Upper lobe of left lung (tissue), 6 donors: ENCODE measurements at regions not wholly inside any gene's neighbourhood (a gene's known extent, or its start where the extent isn't known, plus 50 kb on each side); places are given as distances from the start of the nearest gene placed in this dataset.

Experiments
- ATAC-seq, 2 donors: fragments of 200-7000 bp; cut with Tn5 transposase; one replicate each; pipeline ENCODE4 v1.9.1; 2022; ENCODE audit warnings: mild to moderate bottlenecking in 2 of 2, moderate library complexity in 2 of 2; ENCODE audit not compliant: low FRiP score in 2 of 2
- DNase-seq, 2 donors: peaks; one replicate each; pipeline ENCODE4 v3.0.0-alpha.2; 2019 to 2020
- H3K27ac ChIP-seq, 4 donors: fragments of 200-600 bp; sonication (generic); one replicate each; pipeline ENCODE4 v1.5.1; 2016 to 2019
- H3K27me3 ChIP-seq, 4 donors: fragments of 200-600 bp; sonication (generic); one replicate each; pipeline ENCODE4 v1.5.1; 2017 to 2019
- H3K36me3 ChIP-seq, 4 donors: fragments of 200-600 bp; sonication (generic); one replicate each; pipeline ENCODE4 v1.5.1; 2016 to 2019
- H3K4me1 ChIP-seq, 4 donors: fragments of 200-600 bp; sonication (generic); one replicate each; pipeline ENCODE4 v1.5.1; 2018 to 2019
- H3K4me3 ChIP-seq, 4 donors: fragments of 200-600 bp; sonication (generic); one replicate each; pipeline ENCODE4 v1.5.1; 2017 to 2019; ENCODE audit warnings: mild to moderate bottlenecking in 2 of 4, moderate library complexity in 1 of 4
- H3K9me3 ChIP-seq, 4 donors: fragments of 200-600 bp; sonication (generic); one replicate each; pipeline ENCODE4 v1.5.1; 2018 to 2019
- EP300 ChIP-seq, 4 donors: sonication (generic); formaldehyde crosslinking; IDR thresholded peaks; one replicate each; pipeline ENCODE4 v1.5.1; 2017; ENCODE audit warnings: antibody characterized with exemption in 4 of 4, control low read depth in 2 of 4
- POLR2A ChIP-seq, 4 donors: fragments of 450-650 bp; IDR thresholded peaks; one replicate each; pipeline ENCODE4 v1.5.1; 2016 to 2017; ENCODE audit warnings: antibody characterized with exemption in 4 of 4, mild to moderate bottlenecking in 2 of 4
- POLR2AphosphoS5 ChIP-seq, 2 donors: sonication (generic); formaldehyde crosslinking; IDR thresholded peaks; one replicate each; pipeline ENCODE4 v1.5.1; 2017; ENCODE audit warnings: antibody characterized with exemption in 2 of 2
- WGBS, 2 donors: methylation state at CpG; one replicate each; pipeline ENCODE4 v1.1.5; 2017 to 2018; 5-methylcytosine and 5-hydroxymethylcytosine counted together
- TF ChIP-seq, protein P1 (sequence below), 6 experiments: fragments of 450-650 bp in 4 of 6; fragments of 200-600 bp in 2 of 6; sonication (generic) in 2 of 6; IDR thresholded peaks; one replicate each; pipeline ENCODE4 v1.5.1; 2016 to 2019; ENCODE audit warnings: antibody characterized with exemption in 6 of 6
- donor health status: DM: no; HTN: no; CAD: no; lungs with moderate emphysema.
- donor health status: DM: no; HTN: yes; CAD: no; lungs with severe emphysema.

DNA sequence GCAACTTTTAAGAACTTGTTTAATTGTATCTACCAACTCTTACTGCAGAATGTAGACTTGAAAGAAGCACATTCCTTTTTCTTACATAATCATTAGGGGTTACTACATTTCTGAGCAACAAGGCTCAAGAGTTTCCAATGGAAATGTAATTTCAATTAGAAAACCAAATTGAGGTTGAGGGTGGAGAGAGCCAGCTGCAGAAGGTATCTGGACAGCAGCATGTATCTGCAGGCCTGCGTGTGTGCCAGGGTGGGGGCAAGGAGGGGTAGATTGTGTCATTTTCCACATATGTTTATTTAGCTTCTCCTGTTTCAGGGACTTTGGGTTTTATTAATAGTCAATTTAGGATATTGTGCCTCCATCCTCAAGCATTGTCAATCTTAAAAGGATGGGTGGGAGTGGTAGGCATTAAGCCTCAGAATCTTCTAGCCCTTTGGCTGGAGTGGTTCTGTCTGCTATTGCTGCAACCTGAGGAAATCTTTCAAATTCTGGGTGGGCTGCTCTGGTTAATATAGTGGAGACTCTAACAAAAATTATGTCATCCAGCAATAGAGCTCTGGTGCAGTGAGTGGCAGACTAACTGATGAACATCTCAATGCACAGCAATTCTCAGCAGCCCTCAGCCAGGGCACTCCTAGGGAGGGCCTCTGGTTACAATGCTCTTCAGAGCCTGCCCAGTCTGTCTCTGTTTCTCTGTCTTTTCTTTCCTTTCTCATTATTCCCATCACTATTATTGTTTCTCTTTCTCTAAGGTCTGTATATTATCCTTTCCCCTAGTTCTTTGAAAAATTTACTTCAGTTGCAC is 151.4 kb downstream of the RPIA start:
- Histone ChIP-seq H3K4me1 (peaks cover 0 to 40% (median 9%) of the 10 kb centered on the region in 4 donors), H3K27me3 (no peaks in the 10 kb centered on the region), H3K4me3 (no peak overlapping the region), H3K27ac (peak overlapping the region in 2 of 4 donors; percentile 22 to 37), H3K36me3 (no peaks in the 10 kb centered on the region), H3K9me3 (no peaks in the 10 kb centered on the region)
- ATAC-seq (no peak), DNase-seq (no peak)
- TF ChIP-seq, protein P1, sequence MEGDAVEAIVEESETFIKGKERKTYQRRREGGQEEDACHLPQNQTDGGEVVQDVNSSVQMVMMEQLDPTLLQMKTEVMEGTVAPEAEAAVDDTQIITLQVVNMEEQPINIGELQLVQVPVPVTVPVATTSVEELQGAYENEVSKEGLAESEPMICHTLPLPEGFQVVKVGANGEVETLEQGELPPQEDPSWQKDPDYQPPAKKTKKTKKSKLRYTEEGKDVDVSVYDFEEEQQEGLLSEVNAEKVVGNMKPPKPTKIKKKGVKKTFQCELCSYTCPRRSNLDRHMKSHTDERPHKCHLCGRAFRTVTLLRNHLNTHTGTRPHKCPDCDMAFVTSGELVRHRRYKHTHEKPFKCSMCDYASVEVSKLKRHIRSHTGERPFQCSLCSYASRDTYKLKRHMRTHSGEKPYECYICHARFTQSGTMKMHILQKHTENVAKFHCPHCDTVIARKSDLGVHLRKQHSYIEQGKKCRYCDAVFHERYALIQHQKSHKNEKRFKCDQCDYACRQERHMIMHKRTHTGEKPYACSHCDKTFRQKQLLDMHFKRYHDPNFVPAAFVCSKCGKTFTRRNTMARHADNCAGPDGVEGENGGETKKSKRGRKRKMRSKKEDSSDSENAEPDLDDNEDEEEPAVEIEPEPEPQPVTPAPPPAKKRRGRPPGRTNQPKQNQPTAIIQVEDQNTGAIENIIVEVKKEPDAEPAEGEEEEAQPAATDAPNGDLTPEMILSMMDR (IDR thresholded peaks at IDR 0.05), result no peak
- no peak for TF ChIP-seq POLR2AphosphoS5 (IDR thresholded peaks at IDR 0.05)
- no peak for TF ChIP-seq EP300 (IDR thresholded peaks at IDR 0.05)
- no peak for TF ChIP-seq POLR2A (IDR thresholded peaks at IDR 0.05)
- WGBS, 2 donors, result 69 to 73% methylated on average over 1 of the region's 1 CpG

DNA sequence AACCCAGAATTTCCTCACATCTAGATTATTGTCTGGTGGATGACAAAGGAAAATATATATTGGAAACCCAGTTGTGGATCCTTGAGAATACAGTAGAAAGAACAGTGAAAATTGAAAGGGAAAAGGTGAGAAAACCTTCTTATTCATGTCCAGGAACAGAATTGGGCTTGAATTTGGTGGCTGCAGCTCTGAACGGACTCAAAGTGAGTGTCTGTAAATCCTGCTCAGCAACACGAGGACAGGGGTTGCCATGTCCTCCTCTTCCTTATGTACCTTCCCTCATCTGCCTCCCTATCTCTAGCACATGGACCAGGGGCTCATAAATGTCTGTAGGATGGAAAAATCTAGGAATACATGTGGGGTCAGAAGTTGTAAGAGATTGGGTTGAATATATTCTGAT is 152.2 kb downstream of the RPIA start:
- TF ChIP-seq, protein P1 (IDR thresholded peaks at IDR 0.05), result no peak
- no peak for TF ChIP-seq POLR2AphosphoS5 (IDR thresholded peaks at IDR 0.05)
- TF ChIP-seq EP300 (IDR thresholded peaks at IDR 0.05), result no peak
- TF ChIP-seq POLR2A (IDR thresholded peaks at IDR 0.05), result no peak
- H3K27me3 ChIP-seq, result no peaks in the 10 kb centered on the region
- no peak overlapping the region for H3K4me3 ChIP-seq
- 88 to 91% methylated on average over 2 of the region's 2 CpGs for WGBS, 2 donors
- no peaks in the 10 kb centered on the region for H3K9me3 ChIP-seq
- H3K4me1 ChIP-seq, result peaks cover 0 to 40% (median 7%) of the 10 kb centered on the region in 4 donors
- no peak for DNase-seq
- H3K36me3 ChIP-seq, result no peaks in the 10 kb centered on the region
- no peak overlapping the region for H3K27ac ChIP-seq
- ATAC-seq, result no peak

DNA sequence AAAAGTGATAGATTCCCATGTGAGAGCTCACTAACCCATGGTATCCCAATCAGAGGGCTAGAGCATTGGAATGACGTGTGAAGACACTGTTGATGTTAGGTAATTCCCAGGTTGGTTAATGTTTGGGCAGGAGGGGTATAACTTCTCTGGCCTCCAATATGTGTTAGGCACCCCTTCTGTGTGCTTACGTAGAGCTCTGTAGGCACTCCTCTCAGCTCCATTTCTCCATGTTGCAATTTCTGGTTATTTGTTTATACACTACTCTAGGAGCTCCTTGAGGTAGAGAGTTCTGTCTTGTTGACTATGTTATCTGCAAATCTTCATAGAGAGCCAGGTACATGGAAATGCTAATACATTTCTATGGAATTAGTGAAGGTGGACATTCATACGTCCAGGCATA is 153.5 kb downstream of the RPIA start:
- H3K36me3 ChIP-seq, result no peaks in the 10 kb centered on the region
- ATAC-seq, result peak; percentile 55 to 71

DNA sequence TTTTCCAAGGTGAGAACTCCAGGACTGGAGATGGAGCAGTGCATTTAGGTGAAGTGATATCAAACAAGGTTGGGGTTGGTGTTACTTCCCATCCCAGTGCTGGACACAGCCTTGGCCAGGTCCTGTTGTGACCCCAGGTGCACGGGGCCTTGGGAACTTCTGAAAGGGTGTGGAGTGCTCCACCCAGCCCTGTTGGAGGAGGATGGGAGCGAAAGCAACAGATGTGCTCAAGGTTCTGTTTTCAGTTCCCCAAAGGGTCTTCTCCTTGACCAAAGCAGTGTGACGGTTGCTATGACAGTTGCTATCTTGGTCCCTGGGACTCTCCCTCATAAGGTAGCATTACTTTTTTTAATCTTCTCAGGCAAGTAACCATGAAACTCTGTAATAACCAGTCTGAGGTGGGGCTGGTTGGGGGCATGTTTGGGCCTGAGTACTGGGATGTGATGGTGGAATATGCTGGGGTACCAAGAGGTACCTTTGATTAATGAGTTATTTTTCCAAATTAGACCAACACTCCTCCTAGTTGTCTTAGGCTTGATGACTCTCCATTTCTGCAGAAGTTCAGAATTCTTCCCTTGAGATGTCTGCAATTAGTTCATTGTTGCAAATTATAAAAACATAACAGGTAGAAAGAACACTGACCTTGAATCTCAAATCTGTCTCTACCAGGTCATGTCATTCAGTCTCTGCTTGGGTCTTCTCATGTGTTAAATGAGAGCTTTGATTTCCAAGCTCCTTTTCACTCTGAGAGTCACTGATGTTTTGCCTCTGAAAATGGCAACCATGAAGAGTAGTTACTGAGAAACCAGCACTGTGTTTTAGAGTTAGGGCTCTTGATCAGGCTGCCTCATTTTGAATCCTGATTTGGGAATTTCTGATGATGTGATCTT is 154.5 kb downstream of the RPIA start:
- DNase-seq, result no peak
- peaks cover 0 to 27% (median 7%) of the 10 kb centered on the region in 4 donors for H3K4me1 ChIP-seq
- H3K36me3 ChIP-seq, result no peaks in the 10 kb centered on the region
- WGBS, 2 donors, result 83 to 92% methylated on average over 1 to 3 of the region's 3 CpGs
- H3K4me3 ChIP-seq, result no peak overlapping the region
- H3K27ac ChIP-seq, result no peak overlapping the region
- no peak for ATAC-seq
- no peaks in the 10 kb centered on the region for H3K9me3 ChIP-seq
- TF ChIP-seq POLR2A (IDR thresholded peaks at IDR 0.05) (no peak), EP300 (IDR thresholded peaks at IDR 0.05) (no peak), POLR2AphosphoS5 (IDR thresholded peaks at IDR 0.05) (no peak)
- TF ChIP-seq, protein P1 (IDR thresholded peaks at IDR 0.05), result no peak
- H3K27me3 ChIP-seq, result no peaks in the 10 kb centered on the region

More for the DNA sequence above, 153.5 kb downstream of the RPIA start:
- WGBS, 2 donors, result 72 to 75% methylated on average over 3 of the region's 3 CpGs
- peaks cover 0 to 33% (median 7%) of the 10 kb centered on the region in 4 donors for H3K4me1 ChIP-seq
- peak in 1 of 4 donors; percentile 43 for TF ChIP-seq EP300 (IDR thresholded peaks at IDR 0.05)
- TF ChIP-seq, protein P1 (IDR thresholded peaks at IDR 0.05), result no peak
- H3K9me3 ChIP-seq, result no peaks in the 10 kb centered on the region
- no peak for DNase-seq
- H3K4me3 ChIP-seq, result no peak overlapping the region
- H3K27me3 ChIP-seq, result no peaks in the 10 kb centered on the region
- no peak overlapping the region for H3K27ac ChIP-seq
